KMS-11 (cell line): ENCODE measurements at regions not wholly inside any gene's neighbourhood (a gene's known extent, or its start where the extent isn't known, plus 50 kb on each side); places are given as distances from the start of the nearest gene placed in this dataset.
"Not testable (repeated sequence)": the region's sequence is repeated elsewhere in the genome, so short reads cannot be mapped to it uniquely, and the experiment has no call there.

Experiments
- H2AFZ ChIP-seq: fragments of 200-600 bp; sonication (generic); 2 replicates; pipeline ENCODE4 v1.6.1; 2016; ENCODE audit warnings: antibody characterized with exemption, mixed run types, low read depth
- H3K27ac ChIP-seq: fragments of 200-600 bp; sonication (generic); 2 replicates; pipeline ENCODE4 v1.6.1; 2016; ENCODE audit warnings: mild to moderate bottlenecking, mixed run types
- H3K27me3 ChIP-seq: fragments of 200-600 bp; sonication (generic); 2 replicates; pipeline ENCODE4 v1.6.1; 2017; ENCODE audit warnings: mild to moderate bottlenecking, low read depth, mixed run types, moderate library complexity; ENCODE audit not compliant: insufficient read depth
- H3K36me3 ChIP-seq: fragments of 200-600 bp; sonication (generic); 2 replicates; pipeline ENCODE4 v1.6.1; 2017; ENCODE audit warnings: mild to moderate bottlenecking, mixed run types; ENCODE audit not compliant: insufficient read depth
- H3K4me1 ChIP-seq: fragments of 200-600 bp; sonication (generic); 2 replicates; pipeline ENCODE4 v1.6.1; 2016; ENCODE audit warnings: mild to moderate bottlenecking, low read depth, mixed run types; ENCODE audit not compliant: poor library complexity, severe bottlenecking
- H3K4me2 ChIP-seq: fragments of 200-600 bp; sonication (generic); 2 replicates; pipeline ENCODE4 v1.7.0; 2016; ENCODE audit warnings: mild to moderate bottlenecking, mixed run types
- H3K4me3 ChIP-seq: fragments of 200-600 bp; sonication (generic); IDR thresholded peaks from 2 replicates; pipeline ENCODE4 v1.6.1; 2017; ENCODE audit warnings: low read depth, low read length, mixed read lengths; ENCODE audit not compliant: insufficient read depth
- H3K79me2 ChIP-seq: fragments of 200-600 bp; sonication (generic); 2 replicates; pipeline ENCODE4 v1.6.1; 2016; ENCODE audit warnings: low read depth, mixed run types; ENCODE audit not compliant: insufficient read depth
- H3K9ac ChIP-seq: fragments of 200-600 bp; sonication (generic); 2 replicates; pipeline ENCODE4 v1.6.1; 2016; ENCODE audit warnings: mild to moderate bottlenecking, mixed run types
- H4K20me1 ChIP-seq: fragments of 200-600 bp; sonication (generic); 2 replicates; pipeline ENCODE4 v1.6.1; 2016; ENCODE audit warnings: mild to moderate bottlenecking, mixed run types; ENCODE audit not compliant: insufficient read depth
- TF ChIP-seq, protein P1 (sequence below): fragments of 200-600 bp; sonication (generic); conservative IDR thresholded peaks from 2 replicates; pipeline ENCODE4 v1.6.1; 2017; ENCODE audit warnings: low read depth, mild to moderate bottlenecking, antibody characterized with exemption, low read length, moderate library complexity, mixed read lengths

DNA sequence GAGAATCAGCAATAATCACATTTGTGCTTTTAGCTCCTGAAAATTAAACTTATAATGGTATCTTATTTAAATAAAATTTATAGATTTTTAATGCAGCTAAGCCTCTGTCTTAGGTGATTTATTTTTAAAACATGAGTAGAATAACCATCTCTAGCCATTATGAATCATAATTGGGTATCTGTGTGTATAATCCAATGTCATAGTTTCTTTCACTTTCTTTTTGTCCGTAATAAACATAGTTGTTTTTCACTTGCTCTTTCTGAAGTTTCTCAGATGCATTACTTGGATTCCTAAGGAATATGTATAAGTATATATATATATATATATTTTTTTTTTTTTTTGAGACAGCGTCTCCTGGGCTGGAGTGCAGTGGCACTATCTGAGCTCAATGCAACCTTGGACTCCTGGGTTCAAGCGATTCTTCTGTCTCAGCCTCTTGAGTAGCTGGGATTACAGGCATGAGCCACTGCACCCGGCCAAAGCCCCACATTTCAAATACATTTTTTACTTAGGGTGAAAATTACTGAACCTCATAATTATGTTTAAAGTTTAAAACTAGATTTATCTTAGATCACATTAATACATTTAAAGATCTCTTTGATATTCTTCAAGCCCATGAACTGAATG lies 377.1 kb downstream of the PRDM9 start:
- Histone ChIP-seq H3K9ac (no peak overlapping the region), H2AFZ (peak overlapping the region; percentile 14; the same call in 1 of the 2 replicates)
- TF ChIP-seq, protein P1, sequence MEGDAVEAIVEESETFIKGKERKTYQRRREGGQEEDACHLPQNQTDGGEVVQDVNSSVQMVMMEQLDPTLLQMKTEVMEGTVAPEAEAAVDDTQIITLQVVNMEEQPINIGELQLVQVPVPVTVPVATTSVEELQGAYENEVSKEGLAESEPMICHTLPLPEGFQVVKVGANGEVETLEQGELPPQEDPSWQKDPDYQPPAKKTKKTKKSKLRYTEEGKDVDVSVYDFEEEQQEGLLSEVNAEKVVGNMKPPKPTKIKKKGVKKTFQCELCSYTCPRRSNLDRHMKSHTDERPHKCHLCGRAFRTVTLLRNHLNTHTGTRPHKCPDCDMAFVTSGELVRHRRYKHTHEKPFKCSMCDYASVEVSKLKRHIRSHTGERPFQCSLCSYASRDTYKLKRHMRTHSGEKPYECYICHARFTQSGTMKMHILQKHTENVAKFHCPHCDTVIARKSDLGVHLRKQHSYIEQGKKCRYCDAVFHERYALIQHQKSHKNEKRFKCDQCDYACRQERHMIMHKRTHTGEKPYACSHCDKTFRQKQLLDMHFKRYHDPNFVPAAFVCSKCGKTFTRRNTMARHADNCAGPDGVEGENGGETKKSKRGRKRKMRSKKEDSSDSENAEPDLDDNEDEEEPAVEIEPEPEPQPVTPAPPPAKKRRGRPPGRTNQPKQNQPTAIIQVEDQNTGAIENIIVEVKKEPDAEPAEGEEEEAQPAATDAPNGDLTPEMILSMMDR: no peak

DNA sequence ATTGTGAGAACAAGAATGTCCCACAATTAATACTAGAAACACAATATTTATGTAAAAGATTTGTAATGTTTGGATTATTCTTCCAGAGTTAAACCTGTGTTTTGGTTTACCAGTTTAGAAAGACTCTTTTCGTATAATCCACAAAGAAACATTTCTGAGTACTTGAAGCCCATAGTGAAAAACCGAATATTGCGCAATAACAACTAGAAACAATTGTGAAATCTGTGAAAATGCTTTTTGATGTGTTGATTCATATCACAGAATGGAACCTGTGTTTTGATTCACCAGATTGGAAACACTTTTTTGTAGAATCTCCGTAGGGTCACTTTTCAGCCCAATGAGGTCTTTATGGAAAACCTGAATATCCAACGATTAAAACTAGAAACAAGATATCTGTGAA lies 386.2 kb downstream of the PRDM9 start:
- TF ChIP-seq, protein P1: no peak
- H3K36me3 ChIP-seq: no peaks in the 10 kb centered on the region

More for the DNA sequence above, 377.1 kb downstream of the PRDM9 start:
- H3K27ac ChIP-seq: no peak overlapping the region
- no peaks in the 10 kb centered on the region for H3K27me3 ChIP-seq
- H3K4me3 ChIP-seq: no peak overlapping the region
- no peak overlapping the region for H3K4me2 ChIP-seq
- H3K4me1 ChIP-seq: peaks cover 11% of the 10 kb centered on the region
- no peaks in the 10 kb centered on the region for H3K36me3 ChIP-seq
- H4K20me1 ChIP-seq: no peaks in the 10 kb centered on the region
- no peaks in the 10 kb centered on the region for H3K79me2 ChIP-seq

DNA sequence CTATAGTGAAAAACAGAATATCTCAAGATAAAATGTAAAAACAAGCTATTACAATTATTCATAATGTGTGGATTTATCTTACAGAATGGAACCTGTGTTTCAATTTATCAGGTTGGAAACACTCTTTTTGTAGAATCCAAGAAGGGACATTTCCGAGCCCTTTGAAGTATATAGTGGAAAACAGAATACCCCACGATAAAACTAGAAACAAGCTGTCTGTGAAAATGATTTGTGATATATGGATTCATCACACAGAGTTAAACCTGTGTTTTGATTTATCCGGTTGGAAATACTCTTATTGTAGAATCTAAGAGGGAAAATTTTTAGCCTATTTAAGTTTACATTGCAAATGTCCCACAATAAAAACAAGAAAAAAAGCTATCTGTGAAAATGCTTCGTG lies 388.2 kb downstream of the PRDM9 start:
- TF ChIP-seq, protein P1: no peak
- Histone ChIP-seq H3K4me3 (no peak overlapping the region), H2AFZ (no peak overlapping the region), H3K4me2 (no peak overlapping the region), H3K9ac (no peak overlapping the region), H3K4me1 (no peaks in the 10 kb centered on the region), H3K79me2 (no peaks in the 10 kb centered on the region), H3K27me3 (no peaks in the 10 kb centered on the region), H3K27ac (no peak overlapping the region), H4K20me1 (no peaks in the 10 kb centered on the region), H3K36me3 (no peaks in the 10 kb centered on the region)

More for the DNA sequence above, 386.2 kb downstream of the PRDM9 start:
- Histone ChIP-seq H3K27ac (no peak overlapping the region), H3K4me3 (no peak overlapping the region), H3K9ac (no peak overlapping the region), H3K27me3 (no peaks in the 10 kb centered on the region), H3K79me2 (no peaks in the 10 kb centered on the region), H3K4me1 (no peaks in the 10 kb centered on the region), H2AFZ (no peak overlapping the region), H3K4me2 (no peak overlapping the region), H4K20me1 (no peaks in the 10 kb centered on the region)

DNA sequence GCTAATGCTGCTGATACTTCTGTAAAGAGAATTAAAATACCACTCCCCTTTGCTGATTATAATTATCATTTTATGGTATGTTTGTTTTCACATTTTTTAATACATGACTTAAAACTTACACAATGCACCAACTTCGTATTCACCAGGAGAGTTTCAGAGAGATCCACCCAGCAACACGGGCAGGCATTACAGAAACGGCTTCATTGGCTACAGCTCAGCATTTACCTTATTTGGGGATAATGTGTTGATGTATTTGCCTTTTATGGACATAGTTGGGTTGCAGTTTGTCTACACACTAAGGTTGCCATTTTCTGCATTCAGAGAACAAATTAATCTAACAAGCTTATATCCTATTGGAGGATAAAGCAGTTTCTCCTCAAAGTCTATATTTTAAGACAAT lies 423.6 kb downstream of the PRDM9 start:
- Histone ChIP-seq H3K36me3 (no peaks in the 10 kb centered on the region), H4K20me1 (no peaks in the 10 kb centered on the region), H3K4me1 (no peaks in the 10 kb centered on the region), H3K4me2 (no peak overlapping the region), H2AFZ (no peak overlapping the region), H3K27me3 (no peaks in the 10 kb centered on the region), H3K9ac (no peak overlapping the region), H3K79me2 (no peaks in the 10 kb centered on the region), H3K27ac (no peak overlapping the region), H3K4me3 (no peak overlapping the region)
- TF ChIP-seq, protein P1: no peak

DNA sequence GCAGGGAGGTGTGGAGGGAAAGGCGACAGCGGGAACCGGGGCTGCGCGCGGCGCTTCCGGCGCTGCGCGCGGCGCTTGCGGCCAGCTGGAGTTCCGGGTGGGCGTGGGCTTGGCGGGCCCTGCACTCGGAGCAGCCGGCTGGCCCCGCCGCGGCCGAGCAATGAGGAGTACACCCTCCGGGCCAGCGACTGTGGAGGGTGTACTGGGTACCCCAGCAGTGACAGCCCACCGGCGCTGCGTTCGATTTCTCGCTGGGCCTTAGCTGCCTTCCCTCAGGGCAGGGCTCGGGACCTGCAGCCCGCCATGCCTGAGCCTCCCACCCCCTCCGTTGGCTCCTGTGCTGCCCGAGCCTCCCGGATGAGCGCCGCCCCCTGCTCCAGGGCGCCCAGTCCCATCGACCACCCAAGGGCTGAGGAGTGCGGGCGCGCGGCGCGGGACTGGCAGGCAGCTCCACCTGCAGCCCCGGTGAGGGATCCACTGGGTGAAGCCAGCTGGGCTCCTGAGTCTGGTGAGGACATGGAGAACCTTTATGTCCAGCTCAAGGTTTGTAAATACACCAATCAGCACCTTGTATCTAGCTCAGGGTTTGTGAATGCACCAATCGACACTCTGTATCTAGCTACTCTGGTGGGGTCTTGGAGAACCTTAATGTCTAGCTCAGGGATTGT lies 444.0 kb downstream of the PRDM9 start:
- H3K4me3 ChIP-seq, H4K20me1 ChIP-seq, H2AFZ ChIP-seq, H3K4me1 ChIP-seq, H3K79me2 ChIP-seq, H3K27me3 ChIP-seq, H3K36me3 ChIP-seq, H3K4me2 ChIP-seq, H3K27ac ChIP-seq, H3K9ac ChIP-seq: not testable (repeated sequence)
